H7 (cell line): ENCODE measurements at regions not wholly inside any gene's neighbourhood (a gene's known extent, or its start where the extent isn't known, plus 50 kb on each side); places are given as distances from the start of the nearest gene placed in this dataset.

ENCODE experiments used
- DNase-seq: peaks from one replicate; pipeline ENCODE4 v3.0.0; 2012
- H3K27me3 ChIP-seq: 2 replicates; pipeline ENCODE4 v1.6.0; 2011; ENCODE audit warnings: mild to moderate bottlenecking, low read length; ENCODE audit not compliant: control insufficient read depth, insufficient read depth
- H3K36me3 ChIP-seq: replicated peaks from 2 replicates; pipeline ENCODE4 v1.5.1; 2011; ENCODE audit warnings: low read length; ENCODE audit not compliant: control insufficient read depth, insufficient read depth
- H3K4me3 ChIP-seq: 2 replicates; pipeline ENCODE4 v1.5.1; 2011; ENCODE audit warnings: low read depth, mild to moderate bottlenecking, control low read depth, low read length, moderate library complexity; ENCODE audit not compliant: insufficient read depth

DNA sequence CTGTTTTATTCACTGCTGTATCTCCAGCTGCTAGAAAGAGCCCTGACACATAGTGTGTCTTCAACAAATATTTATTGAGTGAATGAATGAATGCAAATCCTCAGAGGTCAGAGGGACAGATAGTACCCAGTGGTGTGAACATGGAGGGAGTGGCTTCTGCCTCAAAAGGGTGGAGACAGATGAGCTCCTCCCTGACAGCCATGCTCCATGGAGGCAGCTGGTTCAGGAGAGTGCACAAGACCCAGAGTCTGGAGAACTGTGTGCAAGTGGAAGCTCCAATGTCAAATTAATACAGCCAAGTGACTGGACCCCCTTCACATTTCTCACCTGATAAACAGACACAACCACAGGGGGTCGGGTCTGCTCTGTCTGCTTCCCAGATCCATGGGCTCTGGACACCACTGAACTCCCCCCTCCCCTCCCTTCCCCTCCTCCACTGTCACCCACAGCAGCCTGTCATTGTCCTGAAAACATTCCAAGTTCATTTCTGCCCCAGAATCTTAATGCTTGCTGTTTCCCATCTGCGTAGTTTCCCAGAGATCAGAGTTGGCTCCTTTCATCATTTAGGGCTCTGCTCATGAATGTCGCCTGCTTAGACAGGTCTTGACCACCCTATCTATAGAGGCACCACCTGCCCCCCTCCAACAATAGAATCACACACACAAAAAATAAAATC is 312.9 kb upstream of the PODXL start:
- Histone ChIP-seq H3K4me3 (no peak overlapping the region), H3K27me3 (no peaks in the 10 kb centered on the region), H3K36me3 (no peaks in the 10 kb centered on the region)
- DNase-seq: no peak

DNA sequence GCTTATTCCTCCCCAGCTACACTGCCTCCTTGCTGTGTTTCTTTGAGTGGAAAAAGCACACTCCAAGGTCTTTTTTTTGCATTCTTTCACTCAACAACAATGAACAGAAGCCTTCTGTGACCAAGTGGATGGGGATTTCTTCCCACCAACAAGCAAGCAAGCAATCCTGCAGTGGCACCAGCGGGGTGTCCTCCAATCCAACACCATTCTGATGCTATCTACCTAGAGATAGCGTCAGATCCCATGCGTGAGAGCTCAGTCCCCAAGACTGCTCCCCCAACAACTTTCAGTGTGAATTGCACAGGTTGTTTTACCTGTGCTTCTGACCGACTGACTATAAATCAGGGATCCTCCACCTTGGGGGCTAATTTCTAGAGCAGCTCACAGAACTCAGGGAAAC is 311.0 kb upstream of the PODXL start:
- Histone ChIP-seq H3K36me3 (no peaks in the 10 kb centered on the region), H3K4me3 (no peak overlapping the region), H3K27me3 (no peaks in the 10 kb centered on the region)
- no peak for DNase-seq

DNA sequence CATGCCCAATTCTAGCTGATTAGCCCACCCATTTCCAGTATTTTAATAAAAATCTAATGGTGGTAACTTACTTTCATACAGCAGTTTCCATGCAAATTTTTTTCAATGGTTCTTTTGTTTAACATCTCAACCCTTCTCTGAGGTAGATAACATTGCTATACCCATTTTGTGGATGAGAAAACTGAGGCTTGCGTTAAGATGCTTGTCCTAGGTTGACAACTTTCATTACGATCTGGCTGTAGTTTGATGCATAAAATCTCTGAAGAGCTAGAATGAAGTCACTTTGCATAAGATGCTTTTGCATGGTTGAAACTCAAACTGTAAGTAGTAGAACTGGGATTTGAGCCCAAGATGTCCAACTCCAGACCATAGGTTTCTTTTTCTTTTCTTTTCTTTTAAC is 309.5 kb upstream of the PODXL start:
- no peaks in the 10 kb centered on the region for H3K27me3 ChIP-seq
- no peak overlapping the region for H3K4me3 ChIP-seq
- no peaks in the 10 kb centered on the region for H3K36me3 ChIP-seq
- DNase-seq: no peak

DNA sequence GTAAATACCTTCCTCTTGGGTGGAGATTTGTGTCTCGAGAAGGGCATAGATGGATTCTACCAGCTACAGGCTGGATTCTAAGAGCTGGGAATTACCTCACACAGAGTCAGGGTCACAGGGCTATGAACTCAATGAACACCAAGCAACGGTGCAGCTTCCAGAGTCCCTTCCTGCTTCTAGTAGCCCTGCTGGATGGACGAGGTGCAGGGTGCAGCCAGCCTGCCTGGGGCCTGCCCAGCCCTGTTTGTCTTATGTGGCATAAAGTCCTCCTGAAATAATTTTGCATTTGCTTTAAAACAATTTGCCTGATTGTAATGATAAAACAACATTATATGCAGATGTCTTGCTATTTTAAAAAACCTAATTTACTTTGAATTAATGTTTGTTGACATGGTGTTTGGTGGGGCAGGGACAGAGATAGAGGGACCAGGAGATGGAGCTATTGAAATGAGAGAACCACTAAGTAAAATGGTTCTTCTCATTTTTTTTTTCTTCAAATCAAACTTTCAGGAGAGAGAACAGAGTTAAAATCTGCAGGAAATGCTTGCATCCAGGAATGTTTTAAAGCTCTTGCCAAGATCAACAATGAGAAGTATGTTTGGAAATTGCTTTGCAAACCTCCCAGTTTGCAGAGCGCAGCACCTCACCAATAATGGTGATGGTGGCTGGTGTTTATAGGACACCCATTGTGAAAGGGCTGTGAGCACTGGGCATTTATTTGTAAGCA is 305.4 kb upstream of the PODXL start:
- Histone ChIP-seq H3K27me3 (no peaks in the 10 kb centered on the region), H3K36me3 (no peaks in the 10 kb centered on the region), H3K4me3 (no peak overlapping the region)
- DNase-seq: no peak

DNA sequence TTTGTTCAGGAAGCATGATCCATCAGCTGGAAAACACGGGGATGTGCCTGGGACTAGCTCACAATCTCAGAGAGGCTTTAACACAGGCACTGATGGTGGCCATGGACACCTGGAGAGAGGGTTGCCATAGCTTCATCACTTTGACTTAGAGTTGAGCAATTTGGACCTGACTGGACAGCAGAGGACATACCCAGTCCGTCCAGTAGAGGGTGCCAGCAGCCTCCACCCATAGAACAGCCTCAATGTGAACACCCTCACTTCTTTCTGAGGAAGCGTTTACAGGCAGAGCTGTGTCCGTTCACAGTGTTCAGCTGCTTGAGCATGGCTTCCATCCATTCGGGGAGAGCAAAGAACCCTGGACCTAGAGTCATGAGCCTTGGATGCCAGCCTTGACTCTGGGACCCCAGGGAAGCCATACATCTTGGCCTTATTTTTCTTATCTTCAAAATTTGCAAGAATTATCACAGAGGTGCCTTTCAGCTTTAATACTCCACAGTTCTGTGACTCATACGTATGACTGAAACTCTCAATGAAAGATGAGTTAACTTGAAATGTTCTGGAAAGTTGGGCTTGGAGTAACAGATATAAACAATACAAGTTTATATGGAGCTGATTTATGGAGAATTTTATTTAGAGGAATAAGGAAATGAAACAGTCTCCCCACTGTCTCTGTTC is 302.9 kb upstream of the PODXL start:
- no peaks in the 10 kb centered on the region for H3K36me3 ChIP-seq
- H3K27me3 ChIP-seq: no peaks in the 10 kb centered on the region
- no peak overlapping the region for H3K4me3 ChIP-seq
- DNase-seq: peak; percentile 83

DNA sequence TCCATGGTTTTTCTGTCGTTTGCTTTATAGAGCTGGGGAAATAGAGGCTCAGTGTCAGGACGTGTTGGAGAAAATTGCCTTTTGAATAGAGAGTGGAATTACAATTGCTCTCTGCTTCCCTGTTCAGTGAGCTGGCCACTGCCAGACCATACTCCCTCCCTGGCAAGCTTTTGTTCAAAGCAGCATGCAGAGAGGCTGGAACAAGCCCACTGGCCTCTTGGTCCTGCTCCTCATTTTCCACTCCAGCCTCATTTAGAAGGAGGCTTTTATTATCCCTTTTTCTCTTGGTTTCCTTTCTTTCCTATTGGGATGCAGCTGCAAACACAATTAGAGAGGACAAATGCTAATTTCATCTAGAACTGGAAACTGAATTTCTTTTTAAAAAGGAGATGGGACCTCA is 302.2 kb upstream of the PODXL start:
- H3K36me3 ChIP-seq: no peaks in the 10 kb centered on the region
- DNase-seq: no peak
- H3K27me3 ChIP-seq: no peaks in the 10 kb centered on the region
- no peak overlapping the region for H3K4me3 ChIP-seq

DNA sequence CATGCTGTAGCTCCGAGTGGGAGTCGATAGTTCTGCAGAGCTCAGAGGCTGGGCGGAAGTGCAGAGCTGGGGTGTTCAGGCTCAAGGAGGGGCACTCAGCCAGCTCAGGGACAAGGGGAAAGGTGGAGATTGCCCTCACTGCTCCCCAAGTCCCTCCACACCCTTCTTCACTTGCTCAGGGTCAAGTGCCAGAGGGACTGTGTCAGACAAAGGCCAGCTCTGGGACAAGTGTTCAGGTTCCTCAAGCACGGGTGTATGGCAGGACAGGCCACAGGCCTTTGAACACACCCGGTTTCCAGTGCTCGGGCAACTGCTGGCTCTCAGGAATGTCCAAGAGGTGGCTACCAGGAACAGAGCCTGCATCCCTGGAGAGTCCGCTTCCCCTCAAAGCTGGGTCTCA is 293.0 kb upstream of the PODXL start:
- no peaks in the 10 kb centered on the region for H3K36me3 ChIP-seq
- no peaks in the 10 kb centered on the region for H3K27me3 ChIP-seq
- DNase-seq: no peak
- H3K4me3 ChIP-seq: no peak overlapping the region

DNA sequence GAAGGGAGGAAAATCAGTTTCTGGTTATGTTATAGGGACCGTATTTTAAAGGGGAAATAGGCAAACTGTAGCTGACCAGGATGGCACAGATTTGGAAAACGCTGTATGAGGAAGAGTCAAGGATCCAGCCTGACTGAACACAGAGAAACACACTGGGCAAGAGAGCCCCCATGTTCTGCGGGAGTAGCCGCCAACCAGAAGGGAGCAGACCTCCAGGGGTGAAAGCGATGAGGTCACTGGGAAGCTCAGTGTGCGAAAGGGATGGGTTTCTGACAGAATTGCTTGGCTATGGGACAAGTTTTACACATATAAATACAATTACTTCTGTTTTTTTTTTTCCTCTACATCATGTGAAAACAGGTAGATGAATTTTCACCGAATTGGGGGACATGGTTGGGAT is 291.6 kb upstream of the PODXL start:
- Histone ChIP-seq H3K4me3 (no peak overlapping the region), H3K27me3 (no peaks in the 10 kb centered on the region), H3K36me3 (no peaks in the 10 kb centered on the region)
- no peak for DNase-seq

DNA sequence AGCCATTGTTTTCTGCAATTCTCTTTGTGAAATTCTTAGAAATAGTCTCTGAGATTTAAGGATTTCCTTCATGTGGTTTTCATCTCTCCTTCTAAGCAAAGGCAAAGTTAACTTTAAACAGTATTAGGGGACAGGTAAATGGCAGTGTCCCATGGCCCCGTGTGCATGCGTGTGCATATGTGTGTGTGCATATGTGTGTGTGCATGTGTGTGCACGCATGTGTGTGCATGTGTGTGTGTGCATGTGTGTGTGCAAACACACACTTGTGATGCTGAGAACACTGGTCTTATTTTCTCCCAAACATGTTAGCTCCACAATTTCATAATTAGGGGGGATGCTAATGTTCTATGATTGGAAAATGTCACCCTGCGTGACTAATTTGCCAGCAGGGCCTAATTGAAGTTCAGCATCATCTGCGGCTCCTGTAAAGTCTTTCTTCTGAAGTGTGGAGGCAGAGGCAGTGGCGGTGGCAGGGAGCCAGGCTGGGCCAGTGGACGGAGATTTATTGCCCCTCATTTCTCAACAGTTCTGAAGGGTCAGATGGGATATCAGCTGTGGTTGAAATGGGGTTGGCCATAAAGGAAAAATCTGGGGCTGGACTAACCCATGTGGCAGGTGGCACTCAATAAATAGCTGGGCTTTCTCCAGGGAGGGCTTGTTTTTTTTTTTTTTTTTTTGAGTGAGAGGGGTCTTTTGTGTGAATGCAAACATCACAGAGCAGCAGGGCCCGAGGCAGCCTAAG is 289.3 kb upstream of the PODXL start:
- no peak for DNase-seq
- Histone ChIP-seq H3K36me3 (no peaks in the 10 kb centered on the region), H3K27me3 (no peaks in the 10 kb centered on the region), H3K4me3 (no peak overlapping the region)

DNA sequence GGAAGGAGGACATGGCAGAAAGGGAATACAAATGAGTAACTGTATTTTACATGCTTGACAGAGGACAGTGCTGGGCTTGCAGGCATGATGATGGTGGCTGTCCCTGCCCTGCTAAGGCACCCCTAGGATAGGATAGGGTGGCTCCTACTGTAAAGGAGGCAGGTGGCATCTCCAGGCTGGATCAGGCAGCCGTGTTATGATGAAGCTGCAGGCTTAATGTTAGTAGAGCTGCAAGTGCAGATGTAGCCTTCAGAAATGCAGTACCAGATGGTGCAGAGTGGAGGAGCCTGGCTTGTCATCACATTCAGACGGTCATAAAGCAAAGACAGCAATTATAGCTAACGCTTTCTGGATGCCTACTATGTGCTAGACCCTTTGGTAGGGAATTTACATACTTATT is 287.9 kb upstream of the PODXL start:
- DNase-seq: no peak
- H3K36me3 ChIP-seq: no peaks in the 10 kb centered on the region
- no peaks in the 10 kb centered on the region for H3K27me3 ChIP-seq
- no peak overlapping the region for H3K4me3 ChIP-seq

DNA sequence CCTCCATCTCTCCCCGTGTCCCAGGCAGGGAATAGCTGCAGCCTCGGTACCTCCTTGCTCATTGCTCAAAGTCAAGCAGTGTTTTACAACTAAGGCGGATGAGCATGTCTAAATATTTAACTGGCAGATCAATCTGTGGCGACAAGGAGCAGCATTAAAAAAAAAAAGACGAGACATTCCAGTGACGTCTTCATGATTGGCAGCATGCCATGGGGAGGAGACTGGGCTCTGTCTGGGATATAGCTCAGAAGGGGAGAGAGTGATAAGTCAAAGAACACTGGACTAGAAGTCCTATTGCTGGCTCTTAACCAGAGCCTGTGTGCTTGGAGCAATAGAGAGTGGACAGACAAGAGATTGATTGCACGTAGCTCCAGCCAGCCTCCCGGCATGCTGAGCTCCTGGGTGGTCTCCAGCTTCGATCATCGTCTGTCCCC is 287.5 kb upstream of the PODXL start:
- H3K4me3 ChIP-seq: no peak overlapping the region
- H3K36me3 ChIP-seq: no peaks in the 10 kb centered on the region
- no peaks in the 10 kb centered on the region for H3K27me3 ChIP-seq
- DNase-seq: no peak

DNA sequence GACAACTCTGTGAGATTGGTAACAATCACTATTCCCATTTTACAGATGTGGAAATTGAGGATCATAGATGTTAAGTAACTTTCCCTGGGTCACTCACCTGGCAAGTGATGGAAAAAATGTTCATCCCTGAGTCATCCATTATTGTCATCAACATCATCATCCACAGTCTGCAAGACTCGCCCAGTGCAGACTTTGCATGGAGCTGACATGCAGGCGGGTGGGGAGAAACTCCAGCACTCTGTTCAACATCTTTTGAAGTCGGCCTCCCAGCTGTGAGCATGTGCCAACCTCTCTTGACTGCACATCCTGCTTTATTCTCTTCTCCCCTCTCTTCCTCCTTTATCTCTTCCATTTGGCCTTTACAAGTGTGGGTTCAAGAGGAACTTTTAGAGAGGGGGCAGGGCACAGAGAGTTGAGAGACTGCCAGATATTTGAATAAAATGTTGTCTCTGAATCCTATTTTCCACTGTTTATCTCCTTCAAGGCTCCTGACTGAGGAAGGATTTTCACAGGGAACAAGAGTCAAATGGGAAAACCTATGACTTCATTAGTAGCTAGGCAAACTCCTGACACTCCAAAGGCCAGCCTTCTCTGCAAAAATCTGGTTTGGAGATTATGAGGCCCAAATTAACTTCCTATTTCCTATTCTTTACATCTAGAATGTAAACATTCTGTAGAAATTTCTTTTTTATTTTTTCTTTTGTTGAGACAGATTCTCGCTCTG is 283.7 kb upstream of the PODXL start:
- H3K4me3 ChIP-seq: no peak overlapping the region
- H3K27me3 ChIP-seq: no peaks in the 10 kb centered on the region
- no peak for DNase-seq
- no peaks in the 10 kb centered on the region for H3K36me3 ChIP-seq

DNA sequence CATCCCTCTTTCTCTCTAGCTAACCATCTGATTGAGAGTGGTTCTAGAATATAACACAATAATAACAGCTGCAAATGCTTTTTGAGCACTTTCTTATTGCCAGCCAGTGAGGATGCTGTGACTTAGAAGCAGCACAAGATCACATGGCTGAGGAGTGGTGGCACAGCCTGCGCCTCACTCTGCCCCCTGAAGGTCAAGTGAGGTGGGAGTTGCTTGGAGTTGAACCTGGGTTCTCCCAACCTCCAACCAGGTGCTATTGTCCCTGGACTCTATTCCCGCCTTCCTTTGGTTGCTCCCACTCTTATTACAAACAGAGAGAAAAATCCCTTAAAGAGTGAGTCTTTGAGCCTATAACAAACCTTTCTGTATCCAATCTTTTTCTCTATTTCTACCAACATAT is 280.3 kb upstream of the PODXL start:
- H3K36me3 ChIP-seq: no peaks in the 10 kb centered on the region
- no peaks in the 10 kb centered on the region for H3K27me3 ChIP-seq
- no peak overlapping the region for H3K4me3 ChIP-seq
- DNase-seq: peak; percentile 73

DNA sequence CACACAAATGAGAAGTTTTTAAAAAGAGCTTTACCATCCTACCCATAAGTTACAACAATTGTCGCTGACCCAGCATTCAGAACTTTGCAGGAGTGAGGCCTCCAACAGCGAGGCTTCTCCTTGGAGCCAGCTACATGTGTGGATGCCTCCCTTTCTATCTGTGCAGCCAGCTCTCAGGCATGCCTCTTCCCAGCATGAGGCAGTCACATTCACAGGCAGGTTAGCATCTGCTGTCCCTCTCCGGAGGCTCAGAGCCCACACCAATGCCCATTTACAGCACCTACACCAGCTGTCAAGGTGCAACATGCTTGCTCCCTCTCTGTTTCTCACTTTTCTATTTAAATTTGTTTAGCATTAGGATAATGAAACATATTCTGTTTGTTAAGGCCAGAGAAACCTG is 278.7 kb upstream of the PODXL start:
- H3K4me3 ChIP-seq: no peak overlapping the region
- H3K36me3 ChIP-seq: no peaks in the 10 kb centered on the region
- no peaks in the 10 kb centered on the region for H3K27me3 ChIP-seq
- DNase-seq: no peak
